HCT116 (cell line): ENCODE measurements at regions not wholly inside any gene's neighbourhood (a gene's known extent, or its start where the extent isn't known, plus 50 kb on each side); places are given as distances from the start of the nearest gene placed in this dataset.

Experiments used
- ATAC-seq: fragments of 200-7000 bp; cut with Tn5 transposase; 2 replicates; pipeline ENCODE4 v1.9.1; 2020; ENCODE audit warnings: mild to moderate bottlenecking, moderate library complexity
- BruUV-seq: library from RNA; stranded (reverse); fragments of 400-500 nt; replicated peaks from 2 replicates; lab custom pipeline; 2021; lab: Mats Ljungman, UMichigan
- CTCF ChIA-PET: fragments of 300-600 bp; sonication (Branson Sonifier 250); formaldehyde crosslinking; loops from one replicate; lab custom pipeline; 2021; ENCODE audit warnings: antibody characterized with exemption; lab: Charles Lee
- POLR2A ChIA-PET: fragments of 300-600, 350-600 bp; sonication (Branson Sonifier 250); formaldehyde crosslinking; loops from one replicate; lab custom pipeline; 2021; ENCODE audit warnings: antibody characterized with exemption; lab: Charles Lee
- RAD21 ChIA-PET, 2 experiments: fragments of 300-600 bp; sonication (Branson Sonifier 250); formaldehyde crosslinking; loops; one replicate each; lab custom pipeline; 2023; ENCODE audit warnings: low total read pairs in 2 of 2; ENCODE audit not compliant: uncharacterized antibody in 2 of 2, unreplicated experiment in 2 of 2, low non-redundant PET in 1 of 2; lab: Charles Lee
- DNase-seq: peaks from one replicate; pipeline ENCODE4 v3.0.0-alpha.2; 2010; ENCODE audit warnings: low read depth, low spot score
- H2AFZ ChIP-seq: fragments of 200-600 bp; shearing (Covaris generic), sonication (generic); 2 replicates; pipeline ENCODE4 v1.6.1; 2017; ENCODE audit warnings: low read depth, mixed run types, mixed read lengths, antibody characterized with exemption, low read length; ENCODE audit not compliant: poor library complexity, severe bottlenecking
- H3K27ac ChIP-seq: 2 replicates; pipeline ENCODE4 v1.5.1; 2012; ENCODE audit warnings: low read depth, low read length
- H3K27me3 ChIP-seq: fragments of 200-600 bp; sonication (generic); 2 replicates; pipeline ENCODE4 v1.6.1; 2016; ENCODE audit warnings: mixed run types, low read length, mixed read lengths; ENCODE audit not compliant: insufficient read depth
- H3K36me3 ChIP-seq, 2 experiments: fragments of 200-500 bp in 1 of 2; fragments of 200-600 bp in 1 of 2; sonication (Bioruptor generic) in 1 of 2; sonication (generic) in 1 of 2; 2 replicates each; pipeline versions ENCODE4 v1.5.1 to v1.6.1; 2014 to 2016; ENCODE audit warnings: low read length in 2 of 2, inconsistent platforms in 1 of 2, mixed read lengths in 1 of 2, mixed run types in 1 of 2; ENCODE audit not compliant: insufficient read depth in 2 of 2, control insufficient read depth in 1 of 2
- H3K4me1 ChIP-seq, 2 experiments: fragments of 200-600 bp in 1 of 2; sonication (generic) in 1 of 2; 2 replicates each; pipeline versions ENCODE4 v1.5.1 to v1.6.1; 2012 to 2017; ENCODE audit warnings: low read length in 2 of 2, inconsistent platforms in 1 of 2, mild to moderate bottlenecking in 1 of 2, mixed read lengths in 1 of 2, mixed run types in 1 of 2, moderate library complexity in 1 of 2; ENCODE audit not compliant: insufficient read depth in 2 of 2, control insufficient read depth in 1 of 2
- H3K4me2 ChIP-seq: fragments of 200-600 bp; sonication (generic); 2 replicates; pipeline ENCODE4 v1.6.1; 2017; ENCODE audit warnings: mixed run types, low read length, mixed read lengths
- H3K4me3 ChIP-seq, 2 experiments: fragments of 200-600 bp in 1 of 2; sonication (generic) in 1 of 2; replicated peaks in 1 of 2; 2 replicates each; pipeline ENCODE4 v1.5.1; 2011 to 2016; ENCODE audit warnings: low read length in 2 of 2, control low read depth in 1 of 2, low read depth in 1 of 2, mild to moderate bottlenecking in 1 of 2, mixed read lengths in 1 of 2, mixed run types in 1 of 2
- H3K79me2 ChIP-seq: fragments of 200-600 bp; sonication (generic); 2 replicates; pipeline ENCODE4 v1.6.1; 2017; ENCODE audit warnings: mild to moderate bottlenecking, mixed run types, low read length, moderate library complexity, mixed read lengths; ENCODE audit not compliant: insufficient read depth
- H3K9ac ChIP-seq: fragments of 200-600 bp; sonication (generic); 2 replicates; pipeline ENCODE4 v1.6.1; 2016; ENCODE audit warnings: low read length, mixed read lengths
- H3K9me2 ChIP-seq: fragments of 200-600 bp; sonication (generic), shearing (Covaris generic); 2 replicates; pipeline ENCODE4 v1.6.1; 2017; ENCODE audit warnings: mixed run types, mild to moderate bottlenecking, moderate library complexity; ENCODE audit not compliant: insufficient read depth
- H3K9me3 ChIP-seq, 2 experiments: fragments of 200-500 bp in 1 of 2; fragments of 200-600 bp in 1 of 2; sonication (Bioruptor generic) in 1 of 2; sonication (generic) in 1 of 2; 2 replicates each; pipeline ENCODE4 v1.6.1; 2014 to 2017; ENCODE audit warnings: low read length in 2 of 2, mixed read lengths in 2 of 2, inconsistent platforms in 1 of 2, low read depth in 1 of 2, mild to moderate bottlenecking in 1 of 2, mixed run types in 1 of 2, moderate library complexity in 1 of 2; ENCODE audit not compliant: control insufficient read depth in 1 of 2, insufficient read depth in 1 of 2
- H4K20me1 ChIP-seq: fragments of 200-600 bp; sonication (generic), shearing (Covaris generic); 2 replicates; pipeline ENCODE4 v1.6.1; 2017; ENCODE audit warnings: mixed run types, mild to moderate bottlenecking, moderate library complexity; ENCODE audit not compliant: insufficient read depth
- RAD21 ChIP-seq: IDR thresholded peaks from 2 replicates; pipeline ENCODE4 v1.6.1; 2012; ENCODE audit warnings: low read depth, mild to moderate bottlenecking
- ZBTB33 ChIP-seq: IDR thresholded peaks from 2 replicates; pipeline ENCODE4 v1.6.1; 2011; ENCODE audit warnings: mild to moderate bottlenecking, low read length, moderate library complexity; ENCODE audit not compliant: insufficient replicate concordance; ENCODE audit errors: extremely low read depth
- intact Hi-C: fragments of 100-400 bp; cut with micrococcal nuclease; formaldehyde crosslinking; loops from 2 replicates; pipeline ENCODE4 v1.10.0; 2022

DNA sequence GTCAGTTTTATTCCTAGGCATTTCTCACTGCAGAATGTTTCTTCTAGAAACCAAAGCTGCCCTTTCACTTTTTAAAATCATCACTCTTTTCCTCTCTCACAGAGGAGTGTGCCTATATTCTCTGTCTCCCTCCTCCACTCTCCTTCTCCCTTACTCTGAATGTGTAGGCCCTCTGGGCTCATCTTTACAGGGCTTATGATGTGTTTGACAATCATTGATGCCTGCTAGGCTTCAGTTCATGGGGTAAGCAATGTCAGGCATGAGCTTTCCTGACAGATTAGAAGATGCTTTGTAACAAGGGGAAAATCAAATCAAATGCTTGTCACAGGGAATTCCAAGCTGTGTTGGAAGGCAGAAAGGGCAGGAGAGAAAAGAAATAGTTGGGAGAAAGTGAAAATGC lies 742.9 kb downstream of the SORCS3 start:
- Histone ChIP-seq H3K27ac (no peak overlapping the region), H3K9me3 (peaks cover 21 to 23% of the 10 kb centered on the region in 2 experiments; a peak in 2 of 4 replicates), H3K4me2 (no peak overlapping the region), H3K9me2 (no peaks in the 10 kb centered on the region), H3K4me1 (no peaks in the 10 kb centered on the region), H3K27me3 (no peaks in the 10 kb centered on the region), H3K79me2 (no peaks in the 10 kb centered on the region), H4K20me1 (no peaks in the 10 kb centered on the region), H3K36me3 (no peaks in the 10 kb centered on the region), H2AFZ (no peak overlapping the region), H3K4me3 (no peak overlapping the region), H3K9ac (no peak overlapping the region)
- DNase-seq (no peak), ATAC-seq (no peak)
- TF ChIP-seq RAD21: no peak
- POLR2A ChIA-PET: no interaction called here
- no TSS peak for BruUV-seq
- RAD21 ChIA-PET: no interaction called here
- intact Hi-C loops: no loop called here
- CTCF ChIA-PET: no interaction called here

DNA sequence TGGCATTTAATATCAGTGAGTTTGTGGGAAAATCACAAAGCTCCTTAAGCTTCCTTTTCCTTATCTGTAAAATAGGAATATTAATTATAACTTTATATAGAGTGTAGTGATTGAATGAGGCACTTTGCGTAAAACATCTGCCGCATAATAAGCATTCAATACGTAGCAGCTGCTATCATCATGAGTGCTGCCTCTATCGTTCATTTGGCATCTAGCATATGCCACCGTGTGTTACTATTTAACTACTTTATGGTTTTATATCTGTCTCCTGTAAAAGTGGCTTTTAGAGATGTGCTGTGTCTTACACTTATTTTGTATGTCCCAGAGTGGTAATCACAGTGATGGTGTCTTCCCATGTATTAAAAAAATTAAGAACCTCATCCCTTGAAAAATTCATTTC lies 729.6 kb downstream of the SORCS3 start:
- Histone ChIP-seq H3K4me1 (no peaks in the 10 kb centered on the region), H3K79me2 (no peaks in the 10 kb centered on the region), H3K9me3 (peaks cover 18 to 35% of the 10 kb centered on the region in 2 experiments; a peak in 2 of 4 replicates), H3K9ac (no peak overlapping the region), H3K27ac (no peak overlapping the region), H3K36me3 (no peaks in the 10 kb centered on the region), H2AFZ (no peak overlapping the region), H3K4me3 (no peak overlapping the region), H3K9me2 (no peaks in the 10 kb centered on the region), H4K20me1 (no peaks in the 10 kb centered on the region), H3K4me2 (no peak overlapping the region), H3K27me3 (no peaks in the 10 kb centered on the region)
- intact Hi-C loops: no loop called here
- no peak for TF ChIP-seq ZBTB33
- ChIA-PET POLR2A (no interaction called here), CTCF (no interaction called here), RAD21 (no interaction called here)
- ATAC-seq (no peak), DNase-seq (no peak)
- no TSS peak for BruUV-seq
